ENCODE measurements at regions not wholly inside any gene's neighbourhood (a gene's known extent, or its start where the extent isn't known, plus 50 kb on each side); places are given as distances from the start of the nearest gene placed in this dataset.

DNA sequence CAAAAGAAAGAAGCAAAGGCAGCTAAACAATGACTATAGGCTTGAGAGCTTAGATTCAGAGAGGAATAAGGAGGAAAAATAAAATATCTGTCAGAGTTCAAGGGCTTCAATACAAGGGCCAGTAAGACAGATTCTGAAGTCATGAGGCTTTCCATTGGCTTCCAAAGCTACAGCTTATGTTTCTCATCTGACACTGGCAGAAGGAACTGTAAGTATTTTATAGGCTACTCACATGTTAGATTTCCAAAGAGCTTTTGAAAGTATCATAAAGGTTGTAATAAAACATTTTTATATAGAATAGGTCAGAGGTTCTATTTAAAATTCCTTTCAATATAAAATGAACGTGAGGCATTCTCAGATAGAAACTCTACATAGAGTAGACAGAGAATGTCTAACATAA, 746.6 kb upstream of the NXPH2 start:
- Histone ChIP-seq H2AFZ (ENCODE audit: low read depth, low read length) (no peak overlapping the region), H3K27me3 (ENCODE audit: control insufficient read depth in 2 of 2, insufficient read depth in 2 of 2, low read length in 2 of 2) (no peaks in the 10 kb centered on the region), H3K36me3 (ENCODE audit: control insufficient read depth in 2 of 2, extremely low read depth in 1 of 2, insufficient read depth in 2 of 2, low read length in 2 of 2) (no peaks in the 10 kb centered on the region), H3K79me2 (ENCODE audit: control insufficient read depth, insufficient read depth, low read length) (no peaks in the 10 kb centered on the region), H3K9me3 (replicated peaks; ENCODE audit: control insufficient read depth, insufficient read depth, low read length) (peaks cover 2% of the 10 kb centered on the region), H3K27ac (ENCODE audit: insufficient read depth, low read depth, low read length) (no peak overlapping the region), H3K4me2 (ENCODE audit: insufficient read depth, low read length) (no peak overlapping the region), H4K20me1 (replicated peaks; ENCODE audit: control insufficient read depth, extremely low read depth, insufficient read depth, low read length) (no peaks in the 10 kb centered on the region), H3K4me1 (ENCODE audit: control insufficient read depth, extremely low read depth, insufficient read depth, low read length) (no peaks in the 10 kb centered on the region), H3K9ac (replicated peaks; ENCODE audit: extremely low read depth, insufficient read depth, low read length) (no peak overlapping the region), H3K4me3 (replicated peaks in 1 of 3; ENCODE audit: insufficient read depth in 1 of 3, low read depth in 1 of 3, low read length in 3 of 3) (no peak overlapping the region), H3K9me1 (replicated peaks; ENCODE audit: control insufficient read depth, extremely low read depth, insufficient read depth, low read length) (no peaks in the 10 kb centered on the region)
- TF ChIP-seq, protein P1, sequence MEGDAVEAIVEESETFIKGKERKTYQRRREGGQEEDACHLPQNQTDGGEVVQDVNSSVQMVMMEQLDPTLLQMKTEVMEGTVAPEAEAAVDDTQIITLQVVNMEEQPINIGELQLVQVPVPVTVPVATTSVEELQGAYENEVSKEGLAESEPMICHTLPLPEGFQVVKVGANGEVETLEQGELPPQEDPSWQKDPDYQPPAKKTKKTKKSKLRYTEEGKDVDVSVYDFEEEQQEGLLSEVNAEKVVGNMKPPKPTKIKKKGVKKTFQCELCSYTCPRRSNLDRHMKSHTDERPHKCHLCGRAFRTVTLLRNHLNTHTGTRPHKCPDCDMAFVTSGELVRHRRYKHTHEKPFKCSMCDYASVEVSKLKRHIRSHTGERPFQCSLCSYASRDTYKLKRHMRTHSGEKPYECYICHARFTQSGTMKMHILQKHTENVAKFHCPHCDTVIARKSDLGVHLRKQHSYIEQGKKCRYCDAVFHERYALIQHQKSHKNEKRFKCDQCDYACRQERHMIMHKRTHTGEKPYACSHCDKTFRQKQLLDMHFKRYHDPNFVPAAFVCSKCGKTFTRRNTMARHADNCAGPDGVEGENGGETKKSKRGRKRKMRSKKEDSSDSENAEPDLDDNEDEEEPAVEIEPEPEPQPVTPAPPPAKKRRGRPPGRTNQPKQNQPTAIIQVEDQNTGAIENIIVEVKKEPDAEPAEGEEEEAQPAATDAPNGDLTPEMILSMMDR (IDR thresholded peaks at IDR 0.05; ENCODE audit: extremely low read depth in 1 of 2, insufficient read depth in 1 of 2, low read depth in 1 of 2, low read length in 2 of 2), result no peak
- FAIRE-seq (no peak), DNase-seq (ENCODE audit: low read depth, low spot score) (no peak)
- ChIA-PET POLR2A (no interaction called here), CTCF (no interaction called here)
- intact Hi-C loops (cut with micrococcal nuclease) (no loop called here), dilution Hi-C loops (cut with MboI; ENCODE audit: extremely low pct_ligation_motif_present, low sequenced_read_pairs) (no loop called here)
- no TSS peak for BruUV-seq (replicated peaks)

DNA sequence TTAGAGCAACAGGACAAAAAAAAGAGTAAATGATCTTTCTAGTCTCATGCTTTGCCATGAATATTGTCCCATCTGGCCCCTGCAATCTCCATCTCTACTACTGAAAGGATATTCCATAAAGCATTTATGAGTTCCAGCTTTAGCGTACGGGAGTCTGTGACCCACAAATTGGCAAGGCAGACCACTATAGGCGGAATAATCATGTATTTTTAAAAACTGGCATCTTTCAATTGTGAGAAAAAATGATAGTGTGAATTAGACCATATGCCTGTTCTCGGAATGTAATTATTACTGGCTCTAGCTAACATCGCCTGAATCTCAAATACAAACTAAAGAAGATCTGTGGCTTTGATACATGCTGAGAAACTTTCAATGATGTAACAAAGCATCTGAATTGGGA, 738.1 kb upstream of the NXPH2 start:
- no peak for FAIRE-seq

More for the DNA sequence above, 738.1 kb upstream of the NXPH2 start:
- H3K9me1 ChIP-seq (replicated peaks; ENCODE audit: control insufficient read depth, extremely low read depth, insufficient read depth, low read length), result no peaks in the 10 kb centered on the region
- DNase-seq (ENCODE audit: low read depth, low spot score), result no peak
- H3K9ac ChIP-seq (replicated peaks; ENCODE audit: extremely low read depth, insufficient read depth, low read length), result no peak overlapping the region
- TF ChIP-seq POLR2A (IDR thresholded peaks at IDR 0.05; ENCODE audit: low read depth, low read length) (no peak), FOS (IDR thresholded peaks at IDR 0.05; ENCODE audit: borderline replicate concordance, insufficient read depth, low read length) (no peak), MYC (IDR thresholded peaks at IDR 0.05; ENCODE audit: low read depth, low read length) (no peak), EZH2 (IDR thresholded peaks at IDR 0.05; ENCODE audit: borderline replicate concordance, low read depth, low read length, severe bottlenecking) (no peak), JUN (IDR thresholded peaks at IDR 0.05; ENCODE audit: borderline replicate concordance, insufficient read depth, insufficient read length, low read depth) (no peak), GATA2 (IDR thresholded peaks at IDR 0.05; ENCODE audit: insufficient read depth, insufficient read length, low read depth, low read length) (no peak), POLR2AphosphoS5 (IDR thresholded peaks at IDR 0.05; ENCODE audit: insufficient read depth, low read depth, low read length) (no peak)
- TF ChIP-seq, protein P2, sequence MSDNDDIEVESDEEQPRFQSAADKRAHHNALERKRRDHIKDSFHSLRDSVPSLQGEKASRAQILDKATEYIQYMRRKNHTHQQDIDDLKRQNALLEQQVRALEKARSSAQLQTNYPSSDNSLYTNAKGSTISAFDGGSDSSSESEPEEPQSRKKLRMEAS (IDR thresholded peaks at IDR 0.05; ENCODE audit: insufficient read depth, insufficient read length), result no peak
- TF ChIP-seq, protein P1 (IDR thresholded peaks at IDR 0.05; ENCODE audit: extremely low read depth in 1 of 2, insufficient read depth in 1 of 2, low read depth in 1 of 2, low read length in 2 of 2), result no peak
- H3K27ac ChIP-seq (ENCODE audit: insufficient read depth, low read depth, low read length), result no peak overlapping the region
- H3K4me2 ChIP-seq (ENCODE audit: insufficient read depth, low read length), result no peak overlapping the region
- peaks cover 2% of the 10 kb centered on the region for H3K9me3 ChIP-seq (replicated peaks; ENCODE audit: control insufficient read depth, insufficient read depth, low read length)
- ChIA-PET CTCF (no interaction called here), POLR2A (no interaction called here)
- dilution Hi-C loops (cut with MboI; ENCODE audit: extremely low pct_ligation_motif_present, low sequenced_read_pairs) (no loop called here), intact Hi-C loops (cut with micrococcal nuclease) (no loop called here)
- no peak overlapping the region for H2AFZ ChIP-seq (ENCODE audit: low read depth, low read length)
- no peaks in the 10 kb centered on the region for H3K79me2 ChIP-seq (ENCODE audit: control insufficient read depth, insufficient read depth, low read length)
- no peaks in the 10 kb centered on the region for H4K20me1 ChIP-seq (replicated peaks; ENCODE audit: control insufficient read depth, extremely low read depth, insufficient read depth, low read length)
- no TSS peak for BruUV-seq (replicated peaks)
- H3K4me3 ChIP-seq (replicated peaks in 1 of 3; ENCODE audit: insufficient read depth in 1 of 3, low read depth in 1 of 3, low read length in 3 of 3), result no peak overlapping the region
- H3K36me3 ChIP-seq (ENCODE audit: control insufficient read depth in 2 of 2, extremely low read depth in 1 of 2, insufficient read depth in 2 of 2, low read length in 2 of 2), result no peaks in the 10 kb centered on the region
- no peaks in the 10 kb centered on the region for H3K27me3 ChIP-seq (ENCODE audit: control insufficient read depth in 2 of 2, insufficient read depth in 2 of 2, low read length in 2 of 2)
- no peaks in the 10 kb centered on the region for H3K4me1 ChIP-seq (ENCODE audit: control insufficient read depth, extremely low read depth, insufficient read depth, low read length)
